K562 (cell line): ENCODE measurements at regions not wholly inside any gene's neighbourhood (a gene's known extent, or its start where the extent isn't known, plus 50 kb on each side); places are given as distances from the start of the nearest gene placed in this dataset.

Experiments
- CEBPG ChIP-seq, 3 experiments: fragments of 200-800 bp in 1 of 3; sonication (Bioruptor generic) in 1 of 3; sonication (generic) in 1 of 3; formaldehyde crosslinking in 1 of 3; IDR thresholded peaks in 2 of 3; conservative IDR thresholded peaks in 1 of 3; 2 replicates each; pipeline versions ENCODE4 v1.6.1 to v1.8.0; 2016 to 2022; ENCODE audit warnings: missing compliant biosample characterization in 2 of 3, missing genetic modification characterization in 2 of 3, mild to moderate bottlenecking in 1 of 3, missing genetic modification reagents in 1 of 3
- RFX7 ChIP-seq: fragments of 250-450 bp; sonication (Bioruptor Pico); IDR thresholded peaks from 2 replicates; pipeline ENCODE4 v1.5.1; 2021; ENCODE audit warnings: mild to moderate bottlenecking
- XRCC5 ChIP-seq: fragments of 200-400 bp; formaldehyde crosslinking; IDR thresholded peaks from 2 replicates; pipeline ENCODE4 v1.6.1; 2017; ENCODE audit warnings: low read depth, mild to moderate bottlenecking, low read length
- TF ChIP-seq, protein P1 (sequence below), 2 experiments: fragments of 450-650 bp; IDR thresholded peaks; 2 replicates each; pipeline ENCODE4 v1.6.1; 2018; ENCODE audit warnings: mild to moderate bottlenecking in 2 of 2, low read depth in 1 of 2; ENCODE audit not compliant: partially characterized antibody in 2 of 2
- TF ChIP-seq, protein P2 (sequence below): fragments of 250-450 bp; sonication (Bioruptor Pico); IDR thresholded peaks from 2 replicates; pipeline ENCODE4 v1.4.0; 2020; ENCODE audit warnings: borderline replicate concordance
- TF ChIP-seq, protein P3 (sequence below): fragments of 450-650 bp; conservative IDR thresholded peaks from 2 replicates; pipeline ENCODE4 v1.6.1; 2016; ENCODE audit warnings: missing genetic modification characterization, low read depth, mild to moderate bottlenecking, missing compliant biosample characterization, moderate library complexity
- TF ChIP-seq, protein P4 (sequence below), 2 experiments: fragments of 450-650 bp in 1 of 2; sonication (generic) in 1 of 2; formaldehyde crosslinking in 1 of 2; IDR thresholded peaks in 1 of 2; conservative IDR thresholded peaks in 1 of 2; 2 replicates each; pipeline versions ENCODE4 v1.6.1 to v1.8.1; 2016 to 2023; ENCODE audit warnings: mild to moderate bottlenecking in 2 of 2, moderate library complexity in 2 of 2, inconsistent platforms in 1 of 2, missing genetic modification reagents in 1 of 2

DNA sequence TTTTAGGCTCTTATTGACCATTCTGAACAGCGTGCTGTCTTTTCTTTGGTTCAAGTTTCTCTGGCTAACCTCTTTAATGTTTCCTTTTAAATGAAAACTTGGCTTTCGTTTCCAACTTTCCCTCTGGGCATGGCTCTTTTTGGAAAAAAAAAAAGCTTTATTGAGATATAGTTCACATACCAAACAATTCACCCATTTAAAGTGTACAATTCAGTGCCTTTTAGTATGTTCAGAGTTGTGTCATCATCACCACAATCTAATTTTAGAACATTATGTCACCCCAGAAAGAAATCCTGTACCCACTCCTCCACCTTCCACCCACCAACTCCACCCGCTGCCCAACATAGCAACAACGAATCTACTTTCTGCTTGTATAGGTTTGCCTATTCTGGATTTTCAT, 322.4 kb downstream of the ADCYAP1 start (continued):
- TF ChIP-seq, protein P1, sequence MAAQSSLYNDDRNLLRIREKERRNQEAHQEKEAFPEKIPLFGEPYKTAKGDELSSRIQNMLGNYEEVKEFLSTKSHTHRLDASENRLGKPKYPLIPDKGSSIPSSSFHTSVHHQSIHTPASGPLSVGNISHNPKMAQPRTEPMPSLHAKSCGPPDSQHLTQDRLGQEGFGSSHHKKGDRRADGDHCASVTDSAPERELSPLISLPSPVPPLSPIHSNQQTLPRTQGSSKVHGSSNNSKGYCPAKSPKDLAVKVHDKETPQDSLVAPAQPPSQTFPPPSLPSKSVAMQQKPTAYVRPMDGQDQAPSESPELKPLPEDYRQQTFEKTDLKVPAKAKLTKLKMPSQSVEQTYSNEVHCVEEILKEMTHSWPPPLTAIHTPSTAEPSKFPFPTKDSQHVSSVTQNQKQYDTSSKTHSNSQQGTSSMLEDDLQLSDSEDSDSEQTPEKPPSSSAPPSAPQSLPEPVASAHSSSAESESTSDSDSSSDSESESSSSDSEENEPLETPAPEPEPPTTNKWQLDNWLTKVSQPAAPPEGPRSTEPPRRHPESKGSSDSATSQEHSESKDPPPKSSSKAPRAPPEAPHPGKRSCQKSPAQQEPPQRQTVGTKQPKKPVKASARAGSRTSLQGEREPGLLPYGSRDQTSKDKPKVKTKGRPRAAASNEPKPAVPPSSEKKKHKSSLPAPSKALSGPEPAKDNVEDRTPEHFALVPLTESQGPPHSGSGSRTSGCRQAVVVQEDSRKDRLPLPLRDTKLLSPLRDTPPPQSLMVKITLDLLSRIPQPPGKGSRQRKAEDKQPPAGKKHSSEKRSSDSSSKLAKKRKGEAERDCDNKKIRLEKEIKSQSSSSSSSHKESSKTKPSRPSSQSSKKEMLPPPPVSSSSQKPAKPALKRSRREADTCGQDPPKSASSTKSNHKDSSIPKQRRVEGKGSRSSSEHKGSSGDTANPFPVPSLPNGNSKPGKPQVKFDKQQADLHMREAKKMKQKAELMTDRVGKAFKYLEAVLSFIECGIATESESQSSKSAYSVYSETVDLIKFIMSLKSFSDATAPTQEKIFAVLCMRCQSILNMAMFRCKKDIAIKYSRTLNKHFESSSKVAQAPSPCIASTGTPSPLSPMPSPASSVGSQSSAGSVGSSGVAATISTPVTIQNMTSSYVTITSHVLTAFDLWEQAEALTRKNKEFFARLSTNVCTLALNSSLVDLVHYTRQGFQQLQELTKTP (IDR thresholded peaks at IDR 0.05; ENCODE audit: low read depth in 1 of 2, partially characterized antibody in 2 of 2), result no peak
- TF ChIP-seq RFX7 (CRISPR knock-in tag) (no peak), XRCC5 (no peak), CEBPG (CRISPR knock-in tag; IDR thresholded peaks at IDR 0.05) (no peak), CEBPG (tag; conservative IDR thresholded peaks at IDR 0.05 in 1 of 2, IDR thresholded peaks at IDR 0.05 in 1 of 2) (peak in 1 of 2 experiments; percentile 73; a peak in 1 of 4 replicates)
- TF ChIP-seq, protein P2, sequence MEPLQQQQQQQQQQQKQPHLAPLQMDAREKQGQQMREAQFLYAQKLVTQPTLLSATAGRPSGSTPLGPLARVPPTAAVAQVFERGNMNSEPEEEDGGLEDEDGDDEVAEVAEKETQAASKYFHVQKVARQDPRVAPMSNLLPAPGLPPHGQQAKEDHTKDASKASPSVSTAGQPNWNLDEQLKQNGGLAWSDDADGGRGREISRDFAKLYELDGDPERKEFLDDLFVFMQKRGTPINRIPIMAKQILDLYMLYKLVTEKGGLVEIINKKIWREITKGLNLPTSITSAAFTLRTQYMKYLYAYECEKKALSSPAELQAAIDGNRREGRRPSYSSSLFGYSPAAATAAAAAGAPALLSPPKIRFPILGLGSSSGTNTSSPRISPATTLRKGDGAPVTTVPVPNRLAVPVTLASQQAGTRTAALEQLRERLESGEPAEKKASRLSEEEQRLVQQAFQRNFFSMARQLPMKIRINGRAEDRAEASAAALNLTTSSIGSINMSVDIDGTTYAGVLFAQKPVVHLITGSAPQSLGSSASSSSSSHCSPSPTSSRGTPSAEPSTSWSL (CRISPR knock-in tag), result no peak
- TF ChIP-seq, protein P3, sequence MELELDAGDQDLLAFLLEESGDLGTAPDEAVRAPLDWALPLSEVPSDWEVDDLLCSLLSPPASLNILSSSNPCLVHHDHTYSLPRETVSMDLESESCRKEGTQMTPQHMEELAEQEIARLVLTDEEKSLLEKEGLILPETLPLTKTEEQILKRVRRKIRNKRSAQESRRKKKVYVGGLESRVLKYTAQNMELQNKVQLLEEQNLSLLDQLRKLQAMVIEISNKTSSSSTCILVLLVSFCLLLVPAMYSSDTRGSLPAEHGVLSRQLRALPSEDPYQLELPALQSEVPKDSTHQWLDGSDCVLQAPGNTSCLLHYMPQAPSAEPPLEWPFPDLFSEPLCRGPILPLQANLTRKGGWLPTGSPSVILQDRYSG (tag), result no peak
- TF ChIP-seq, protein P4, sequence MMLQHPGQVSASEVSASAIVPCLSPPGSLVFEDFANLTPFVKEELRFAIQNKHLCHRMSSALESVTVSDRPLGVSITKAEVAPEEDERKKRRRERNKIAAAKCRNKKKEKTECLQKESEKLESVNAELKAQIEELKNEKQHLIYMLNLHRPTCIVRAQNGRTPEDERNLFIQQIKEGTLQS (IDR thresholded peaks at IDR 0.05), result peak; percentile 70
- TF ChIP-seq, protein P4 (CRISPR knock-in tag; conservative IDR thresholded peaks at IDR 0.05), result no peak
